ENCODE measurements at regions not wholly inside any gene's neighbourhood (a gene's known extent, or its start where the extent isn't known, plus 50 kb on each side); places are given as distances from the start of the nearest gene placed in this dataset.

- no peaks in the 10 kb centered on the region for H3K79me2 ChIP-seq (ENCODE audit: insufficient read depth, low read length)
- TF ChIP-seq EZH2phosphoT487 (IDR thresholded peaks at IDR 0.05; ENCODE audit: borderline replicate concordance) (no peak), CTCF (conservative IDR thresholded peaks at IDR 0.05; ENCODE audit: low read length) (no peak)
- no peaks in the 10 kb centered on the region for H3K9me3 ChIP-seq (ENCODE audit: insufficient read depth, low read depth, low read length)
- H3K9me2 ChIP-seq (replicated peaks; ENCODE audit: low read depth, low read length): no peaks in the 10 kb centered on the region
- H3K4me2 ChIP-seq (ENCODE audit: low read depth, low read length, poor library complexity, severe bottlenecking): no peak overlapping the region
- H3K4me3 ChIP-seq (ENCODE audit: low read length, poor library complexity, severe bottlenecking): no peak overlapping the region
- H3F3A ChIP-seq (ENCODE audit: low read depth): no peaks in the 10 kb centered on the region
- no peaks in the 10 kb centered on the region for H4K20me1 ChIP-seq (ENCODE audit: insufficient read depth, low read length, poor library complexity, severe bottlenecking)
- H3K36me3 ChIP-seq (ENCODE audit: insufficient read depth, low read length): no peaks in the 10 kb centered on the region
- no peaks in the 10 kb centered on the region for H3K4me1 ChIP-seq (ENCODE audit: insufficient read depth, low read length, poor library complexity, severe bottlenecking)
- H2AFZ ChIP-seq (ENCODE audit: low read length): no peak overlapping the region
- no peak overlapping the region for H3K9ac ChIP-seq (ENCODE audit: low read depth, low read length, poor library complexity, severe bottlenecking)
- no peaks in the 10 kb centered on the region for H3K27me3 ChIP-seq (ENCODE audit: insufficient read depth, low read length, poor library complexity, severe bottlenecking)
Observed at GRCh38 chr18:32530947-32531651, 60.4 kb upstream of the GAREM1 start.

GRCh38 chr18:32529722-32530420 is 59.2 kb upstream of the GAREM1 start:
- no peaks in the 10 kb centered on the region for H3K27me3 ChIP-seq (ENCODE audit: insufficient read depth, low read length, poor library complexity, severe bottlenecking)
- TF ChIP-seq EZH2phosphoT487 (IDR thresholded peaks at IDR 0.05; ENCODE audit: borderline replicate concordance) (no peak), CTCF (conservative IDR thresholded peaks at IDR 0.05; ENCODE audit: low read length) (no peak)

DNA sequence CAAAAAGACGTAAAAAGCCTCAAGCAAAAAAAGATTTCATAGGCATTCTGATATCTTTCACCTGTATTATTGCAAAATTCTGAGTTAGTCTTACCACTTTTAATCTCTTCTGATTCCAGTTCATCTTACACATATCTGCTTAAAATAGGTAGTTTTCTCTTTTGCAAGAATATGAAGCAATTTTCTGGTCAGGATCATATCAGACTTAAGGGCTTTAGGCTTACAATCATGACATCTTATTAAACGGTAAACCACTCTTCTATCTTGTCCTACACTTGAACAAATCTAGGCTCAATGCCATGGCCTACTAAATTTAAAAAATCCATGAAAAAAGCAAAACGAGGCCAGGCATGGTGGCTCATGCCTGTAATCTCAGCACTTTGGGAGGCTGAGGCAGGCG is 50.1 kb upstream of the GAREM1 start:
- TF ChIP-seq EZH2phosphoT487 (IDR thresholded peaks at IDR 0.05; ENCODE audit: borderline replicate concordance) (no peak), CTCF (conservative IDR thresholded peaks at IDR 0.05; ENCODE audit: low read length) (no peak)
- H3K4me2 ChIP-seq (ENCODE audit: low read depth, low read length, poor library complexity, severe bottlenecking): no peak overlapping the region
- H4K20me1 ChIP-seq (ENCODE audit: insufficient read depth, low read length, poor library complexity, severe bottlenecking): no peaks in the 10 kb centered on the region
- H3K4me1 ChIP-seq (ENCODE audit: insufficient read depth, low read length, poor library complexity, severe bottlenecking): no peaks in the 10 kb centered on the region
- no peak overlapping the region for H3K9ac ChIP-seq (ENCODE audit: low read depth, low read length, poor library complexity, severe bottlenecking)
- no peaks in the 10 kb centered on the region for H3F3A ChIP-seq (ENCODE audit: low read depth)
- H3K36me3 ChIP-seq (ENCODE audit: insufficient read depth, low read length): no peaks in the 10 kb centered on the region
- no peaks in the 10 kb centered on the region for H3K9me2 ChIP-seq (replicated peaks; ENCODE audit: low read depth, low read length)
- no peak overlapping the region for H3K4me3 ChIP-seq (ENCODE audit: low read length, poor library complexity, severe bottlenecking)
- no peaks in the 10 kb centered on the region for H3K27me3 ChIP-seq (ENCODE audit: insufficient read depth, low read length, poor library complexity, severe bottlenecking)
- no peaks in the 10 kb centered on the region for H3K9me3 ChIP-seq (ENCODE audit: insufficient read depth, low read depth, low read length)
- no peak overlapping the region for H2AFZ ChIP-seq (ENCODE audit: low read length)
- no peaks in the 10 kb centered on the region for H3K79me2 ChIP-seq (ENCODE audit: insufficient read depth, low read length)

More at GRCh38 chr18:32529722-32530420, 59.2 kb upstream of the GAREM1 start:
- H3K9me3 ChIP-seq (ENCODE audit: insufficient read depth, low read depth, low read length): no peaks in the 10 kb centered on the region
- H3K4me2 ChIP-seq (ENCODE audit: low read depth, low read length, poor library complexity, severe bottlenecking): no peak overlapping the region
- no peaks in the 10 kb centered on the region for H3F3A ChIP-seq (ENCODE audit: low read depth)
- H3K4me1 ChIP-seq (ENCODE audit: insufficient read depth, low read length, poor library complexity, severe bottlenecking): no peaks in the 10 kb centered on the region
- no peaks in the 10 kb centered on the region for H3K79me2 ChIP-seq (ENCODE audit: insufficient read depth, low read length)
- H2AFZ ChIP-seq (ENCODE audit: low read length): no peak overlapping the region
- no peak overlapping the region for H3K4me3 ChIP-seq (ENCODE audit: low read length, poor library complexity, severe bottlenecking)
- no peaks in the 10 kb centered on the region for H3K36me3 ChIP-seq (ENCODE audit: insufficient read depth, low read length)
- no peaks in the 10 kb centered on the region for H3K9me2 ChIP-seq (replicated peaks; ENCODE audit: low read depth, low read length)
- H3K9ac ChIP-seq (ENCODE audit: low read depth, low read length, poor library complexity, severe bottlenecking): no peak overlapping the region
- no peaks in the 10 kb centered on the region for H4K20me1 ChIP-seq (ENCODE audit: insufficient read depth, low read length, poor library complexity, severe bottlenecking)

Measured in Loucy (cell line).